NCI-H2196 (cell line): ENCODE measurements at regions not wholly inside any gene's neighbourhood (a gene's known extent, or its start where the extent isn't known, plus 50 kb on each side); places are given as distances from the start of the nearest gene placed in this dataset.
"Not testable (repeated sequence)": the region's sequence is repeated elsewhere in the genome, so short reads cannot be mapped to it uniquely, and the experiment has no call there.

ENCODE experiments used
- DNase-seq: peaks from one replicate; lab custom pipeline; 2025; ENCODE audit not compliant: unreplicated experiment; lab: John Stamatoyannopoulos, UW

GRCh38 chr3:147333098-147333497 lies 73.2 kb downstream of the ZIC4 start:
- no peak for DNase-seq

- no peak for DNase-seq
These were observed 77.6 kb downstream of the ZIC4 start for GRCh38 chr3:147328711-147329110.

DNA sequence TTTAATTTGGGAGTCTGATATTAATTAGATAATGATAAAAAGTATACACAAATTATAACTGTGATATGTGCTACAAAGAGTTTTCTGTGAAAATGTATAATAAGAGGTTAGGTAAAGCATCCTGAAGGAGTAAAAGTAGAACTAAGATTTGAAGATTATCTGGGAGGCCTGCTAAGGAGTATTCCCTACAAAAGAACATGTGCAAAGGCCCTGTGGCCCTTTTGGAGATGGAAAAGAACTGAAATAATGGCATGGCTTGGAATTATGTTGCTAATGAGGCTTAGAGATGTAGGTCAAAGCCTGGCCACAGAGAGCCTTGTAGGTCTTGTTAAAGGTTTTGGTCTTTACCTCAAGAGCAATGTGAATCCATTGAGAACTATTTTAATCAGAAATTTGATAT lies 82.0 kb downstream of the ZIC4 start:
- no peak for DNase-seq

GRCh38 chr3:147318900-147319299 lies 87.4 kb downstream of the ZIC4 start:
- DNase-seq, result no peak

GRCh38 chr3:147317080-147317479 lies 89.3 kb downstream of the ZIC4 start:
- DNase-seq, result not testable (repeated sequence)

DNA sequence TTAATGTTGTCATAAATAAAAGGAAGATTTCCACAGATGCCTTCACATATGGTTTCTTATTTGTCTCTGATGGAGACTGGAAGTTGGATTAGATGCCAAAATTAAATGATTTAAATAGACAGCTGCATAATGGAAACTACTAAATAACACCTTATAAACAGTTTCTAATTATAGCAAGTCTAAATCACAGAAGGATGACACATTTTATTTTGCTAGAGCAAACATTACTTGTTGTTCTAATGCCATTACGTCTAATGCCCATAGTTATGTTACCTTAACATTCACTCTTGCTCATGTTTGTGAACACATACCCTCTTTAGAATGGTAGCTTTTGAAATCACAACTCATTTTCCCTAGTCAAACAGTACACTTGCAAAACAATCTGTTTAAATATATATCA lies 92.8 kb downstream of the ZIC4 start:
- no peak for DNase-seq

DNA sequence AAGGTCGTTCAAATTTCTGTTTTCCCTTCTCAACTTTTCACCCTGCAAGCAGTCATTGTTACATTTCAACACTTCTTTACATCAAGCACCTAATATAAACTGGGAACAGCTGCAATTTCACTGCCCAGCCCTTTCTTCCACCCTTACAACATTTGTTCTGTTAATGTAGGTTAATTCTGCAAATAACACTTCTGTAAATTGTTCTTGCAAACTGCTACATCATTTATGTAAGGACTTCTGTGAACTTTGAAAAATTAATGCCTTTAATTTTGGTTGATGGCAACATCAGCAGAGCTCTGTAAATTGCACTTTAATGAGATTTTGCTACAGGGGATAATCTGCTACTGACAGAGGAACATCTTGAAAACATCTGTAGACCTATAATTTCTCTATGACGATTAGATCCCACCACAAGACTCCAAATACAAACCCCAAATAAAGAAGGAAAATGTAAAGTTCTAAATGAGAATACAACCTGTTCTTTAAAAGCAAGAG lies 93.5 kb downstream of the ZIC4 start:
- DNase-seq, result no peak

GRCh38 chr3:147311716-147312115 lies 94.6 kb downstream of the ZIC4 start:
- DNase-seq, result no peak

- no peak for DNase-seq
These were observed 100.7 kb downstream of the ZIC4 start for GRCh38 chr3:147305533-147306250.

- DNase-seq, result no peak
These were observed 101.6 kb downstream of the ZIC4 start for GRCh38 chr3:147304756-147305155.

GRCh38 chr3:147301781-147302180 lies 104.6 kb downstream of the ZIC4 start:
- no peak for DNase-seq

DNA sequence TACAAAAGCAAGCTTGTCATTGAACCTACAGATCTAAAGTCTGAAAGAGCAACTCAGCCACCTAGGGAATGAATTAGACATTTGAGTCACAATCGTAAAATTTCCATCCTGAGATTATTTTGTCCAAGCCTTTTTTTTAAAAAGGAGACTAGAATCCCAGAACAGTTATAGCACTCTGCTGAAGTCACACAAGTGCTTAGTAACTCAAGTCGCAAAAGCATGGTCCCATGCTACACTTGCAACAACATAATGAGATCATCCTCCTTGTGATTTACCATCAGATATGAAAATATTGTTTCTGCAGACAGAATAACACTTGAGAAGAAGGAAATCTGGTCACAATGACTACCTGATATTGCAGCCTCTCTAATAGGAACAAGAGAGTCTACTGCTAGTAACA lies 106.7 kb downstream of the ZIC4 start:
- no peak for DNase-seq

GRCh38 chr3:147298511-147298982 lies 107.8 kb downstream of the ZIC4 start:
- no peak for DNase-seq

- no peak for DNase-seq
These were observed 108.5 kb downstream of the ZIC4 start for GRCh38 chr3:147297761-147298350.

- not testable (repeated sequence) for DNase-seq
These were observed 119.0 kb downstream of the ZIC4 start for GRCh38 chr3:147287370-147287769.

GRCh38 chr3:147269907-147270306 lies 136.4 kb downstream of the ZIC4 start:
- no peak for DNase-seq

- no peak for DNase-seq
These were observed 138.9 kb downstream of the ZIC4 start for GRCh38 chr3:147267434-147267833.

- no peak for DNase-seq
These were observed 148.4 kb downstream of the ZIC4 start for GRCh38 chr3:147257944-147258343.

DNA sequence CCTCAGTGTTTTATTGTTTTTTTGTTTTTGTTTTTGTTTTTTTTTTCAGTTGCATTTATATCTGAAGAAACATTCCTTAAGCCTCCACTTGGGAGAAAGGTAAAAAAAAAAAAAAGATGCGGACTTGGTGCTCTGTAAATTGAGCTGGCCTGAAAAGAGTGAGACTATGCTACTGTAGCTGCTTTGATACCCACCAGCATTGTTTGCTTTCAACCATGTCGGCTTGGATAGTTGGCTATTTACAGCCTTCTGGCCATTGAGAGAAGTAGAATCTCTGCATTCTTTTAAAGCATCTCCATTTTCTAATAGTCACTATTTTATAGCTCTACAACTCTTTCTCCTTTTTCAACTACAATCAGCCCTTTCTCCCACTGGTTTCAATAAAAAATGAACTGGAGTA lies 149.6 kb downstream of the ZIC4 start:
- no peak for DNase-seq

DNA sequence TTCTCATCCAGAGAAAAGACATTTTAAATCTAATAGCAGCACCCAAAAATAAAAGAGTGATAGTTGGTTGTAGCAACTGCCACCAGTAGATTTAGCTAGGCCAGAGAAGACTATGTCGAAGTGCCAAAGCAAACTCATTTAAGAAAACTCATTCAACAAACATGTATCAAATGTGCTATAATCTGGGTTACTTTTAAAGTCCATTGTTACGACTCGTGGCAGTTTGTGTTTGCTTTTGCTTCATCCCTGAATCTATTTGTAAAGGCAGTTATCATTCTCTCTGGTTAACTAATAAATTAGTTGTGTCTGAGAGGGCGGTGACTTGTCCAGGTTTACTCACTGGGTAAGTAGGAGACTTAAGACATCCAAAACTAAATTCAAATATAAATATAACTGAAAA lies 159.4 kb downstream of the ZIC4 start:
- DNase-seq, result no peak

- DNase-seq, result not testable (repeated sequence)
These were observed 160.7 kb downstream of the ZIC4 start for GRCh38 chr3:147245638-147246037.

DNA sequence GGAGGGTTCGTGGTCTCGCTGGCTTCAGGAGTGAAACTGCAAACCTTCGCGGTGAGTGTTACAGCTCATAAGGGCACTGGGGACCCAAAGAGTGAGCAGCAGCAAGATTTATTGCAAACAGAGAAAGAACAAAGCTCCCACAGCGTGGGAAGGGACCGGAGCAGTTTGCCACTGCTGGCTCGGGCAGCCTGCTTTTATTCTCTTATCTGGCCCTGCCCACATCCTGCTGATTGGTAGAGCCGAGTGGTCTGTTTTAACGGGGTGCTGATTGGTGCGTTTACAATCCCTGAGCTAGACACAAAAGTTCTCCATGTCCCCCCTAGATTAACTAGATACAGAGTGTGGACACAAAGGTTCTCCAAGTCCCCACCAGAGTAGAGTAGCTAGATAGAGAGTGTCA lies 161.3 kb downstream of the ZIC4 start:
- not testable (repeated sequence) for DNase-seq

- no peak for DNase-seq
These were observed 161.9 kb downstream of the ZIC4 start for GRCh38 chr3:147244397-147244796.
